Spleen (tissue), 7 donors: ENCODE measurements at regions not wholly inside any gene's neighbourhood (a gene's known extent, or its start where the extent isn't known, plus 50 kb on each side); places are given as distances from the start of the nearest gene placed in this dataset.

Experiments
- POLR2A ChIP-seq, 3 donors: fragments of 450-650 bp; IDR thresholded peaks; one replicate each; pipeline ENCODE4 v1.5.1; 2017; ENCODE audit warnings: antibody characterized with exemption in 3 of 3, mild to moderate bottlenecking in 1 of 3
- POLR2AphosphoS5 ChIP-seq, 3 donors: sonication (generic); formaldehyde crosslinking; IDR thresholded peaks; one replicate each; pipeline ENCODE4 v1.5.1; 2017; ENCODE audit warnings: antibody characterized with exemption in 3 of 3
- TF ChIP-seq, protein P1 (sequence below), 11 experiments: fragments of 200-600 bp in 7 of 11; fragments of 450-650 bp in 4 of 11; sonication (generic) in 4 of 11; IDR thresholded peaks in 8 of 11; conservative IDR thresholded peaks in 3 of 11; 1 replicate in 7 of 11; 2 replicates in 4 of 11; pipeline versions ENCODE4 v1.4.0 to v1.8.0; 2016 to 2021; ENCODE audit warnings: antibody characterized with exemption in 11 of 11, inconsistent platforms in 4 of 11, mild to moderate bottlenecking in 1 of 11
- donor health status: DM: no; HTN: no; CAD: no; lungs with moderate emphysema.
- donor health status: DM: no; HTN: no; CAD: no.
- donor health status: DM: no; HTN: no; CAD: no.

DNA sequence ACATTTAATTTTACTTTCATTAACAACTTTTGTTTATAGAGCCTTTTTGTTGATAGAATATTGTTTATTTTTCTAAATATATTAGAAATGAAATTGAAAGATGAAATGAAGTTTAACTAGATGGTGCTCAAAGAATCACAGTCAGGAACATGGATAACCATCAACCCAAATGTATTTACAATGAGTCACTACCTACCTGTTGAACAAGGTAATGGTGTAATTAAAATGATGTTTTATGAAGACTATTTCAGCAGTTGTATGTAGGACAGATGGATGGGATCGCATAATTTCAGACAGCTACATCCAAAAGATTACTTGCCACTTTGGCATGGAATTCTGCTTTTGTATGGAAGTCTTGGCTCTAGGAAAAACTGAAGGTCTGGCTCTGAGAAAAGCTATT lies 403.6 kb upstream of the SLC10A2 start:
- TF ChIP-seq, protein P1, sequence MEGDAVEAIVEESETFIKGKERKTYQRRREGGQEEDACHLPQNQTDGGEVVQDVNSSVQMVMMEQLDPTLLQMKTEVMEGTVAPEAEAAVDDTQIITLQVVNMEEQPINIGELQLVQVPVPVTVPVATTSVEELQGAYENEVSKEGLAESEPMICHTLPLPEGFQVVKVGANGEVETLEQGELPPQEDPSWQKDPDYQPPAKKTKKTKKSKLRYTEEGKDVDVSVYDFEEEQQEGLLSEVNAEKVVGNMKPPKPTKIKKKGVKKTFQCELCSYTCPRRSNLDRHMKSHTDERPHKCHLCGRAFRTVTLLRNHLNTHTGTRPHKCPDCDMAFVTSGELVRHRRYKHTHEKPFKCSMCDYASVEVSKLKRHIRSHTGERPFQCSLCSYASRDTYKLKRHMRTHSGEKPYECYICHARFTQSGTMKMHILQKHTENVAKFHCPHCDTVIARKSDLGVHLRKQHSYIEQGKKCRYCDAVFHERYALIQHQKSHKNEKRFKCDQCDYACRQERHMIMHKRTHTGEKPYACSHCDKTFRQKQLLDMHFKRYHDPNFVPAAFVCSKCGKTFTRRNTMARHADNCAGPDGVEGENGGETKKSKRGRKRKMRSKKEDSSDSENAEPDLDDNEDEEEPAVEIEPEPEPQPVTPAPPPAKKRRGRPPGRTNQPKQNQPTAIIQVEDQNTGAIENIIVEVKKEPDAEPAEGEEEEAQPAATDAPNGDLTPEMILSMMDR (IDR thresholded peaks at IDR 0.05 in 8 of 11, conservative IDR thresholded peaks at IDR 0.05 in 3 of 11), result no peak
- TF ChIP-seq POLR2A (IDR thresholded peaks at IDR 0.05) (no peak), POLR2AphosphoS5 (IDR thresholded peaks at IDR 0.05) (no peak)
